Astrocyte of the spinal cord (primary cell): ENCODE measurements at regions not wholly inside any gene's neighbourhood (a gene's known extent, or its start where the extent isn't known, plus 50 kb on each side); places are given as distances from the start of the nearest gene placed in this dataset.

ENCODE experiments used
- DNase-seq: peaks from one replicate; pipeline ENCODE4 v3.0.0; 2011; ENCODE audit warnings: low read depth, low spot score
- H3K4me3 ChIP-seq: 2 replicates; pipeline ENCODE4 v1.5.1; 2011; ENCODE audit warnings: low read depth, mild to moderate bottlenecking, low read length, moderate library complexity
- in situ Hi-C: cut with HindIII; loops from 2 replicates; pipeline ENCODE4 v1.10.0; 2017; ENCODE audit warnings: low sequenced_read_pairs
- TF ChIP-seq, protein P1 (sequence below): IDR thresholded peaks from 2 replicates; pipeline ENCODE4 v1.5.1; 2012; ENCODE audit warnings: low read depth, mild to moderate bottlenecking, low read length, inconsistent platforms

DNA sequence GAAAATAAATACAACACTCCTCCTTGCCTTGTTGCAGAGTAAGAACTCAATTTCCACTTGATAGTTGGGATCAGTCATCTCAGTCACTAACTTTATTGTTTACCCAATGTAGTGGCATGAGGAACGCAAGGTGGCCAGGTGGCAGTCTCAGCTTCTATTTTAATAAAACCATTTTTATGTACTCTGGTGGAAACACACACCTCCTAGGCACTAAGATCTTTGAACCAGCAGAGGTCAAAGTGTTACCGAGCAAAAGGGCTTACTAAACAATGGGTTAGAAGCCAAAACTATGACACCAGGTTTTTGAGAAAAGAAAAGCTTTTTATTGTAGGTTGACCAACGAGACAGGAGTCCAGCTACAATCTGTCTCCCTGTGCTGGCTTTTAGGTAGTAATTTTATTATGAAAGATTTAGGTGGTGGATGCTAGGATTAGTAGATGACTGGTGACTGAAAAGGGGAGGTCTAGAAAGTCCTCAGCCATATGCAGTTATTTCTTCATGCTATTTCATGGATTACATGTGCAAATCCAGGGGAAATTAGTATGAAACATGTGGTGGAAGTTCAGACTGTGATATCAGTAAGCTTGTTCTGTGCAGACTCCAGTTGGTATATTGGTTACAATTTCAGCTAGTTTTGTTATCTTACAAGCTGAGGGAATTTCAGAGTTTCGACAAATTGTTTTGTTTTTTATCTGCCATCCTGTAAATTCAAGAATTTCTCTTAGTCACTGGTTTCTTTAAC lies 122.3 kb downstream of the PCTP start:
- in situ Hi-C loops, result no loop called here
- H3K4me3 ChIP-seq, result no peak overlapping the region
- DNase-seq, result no peak
- TF ChIP-seq, protein P1, sequence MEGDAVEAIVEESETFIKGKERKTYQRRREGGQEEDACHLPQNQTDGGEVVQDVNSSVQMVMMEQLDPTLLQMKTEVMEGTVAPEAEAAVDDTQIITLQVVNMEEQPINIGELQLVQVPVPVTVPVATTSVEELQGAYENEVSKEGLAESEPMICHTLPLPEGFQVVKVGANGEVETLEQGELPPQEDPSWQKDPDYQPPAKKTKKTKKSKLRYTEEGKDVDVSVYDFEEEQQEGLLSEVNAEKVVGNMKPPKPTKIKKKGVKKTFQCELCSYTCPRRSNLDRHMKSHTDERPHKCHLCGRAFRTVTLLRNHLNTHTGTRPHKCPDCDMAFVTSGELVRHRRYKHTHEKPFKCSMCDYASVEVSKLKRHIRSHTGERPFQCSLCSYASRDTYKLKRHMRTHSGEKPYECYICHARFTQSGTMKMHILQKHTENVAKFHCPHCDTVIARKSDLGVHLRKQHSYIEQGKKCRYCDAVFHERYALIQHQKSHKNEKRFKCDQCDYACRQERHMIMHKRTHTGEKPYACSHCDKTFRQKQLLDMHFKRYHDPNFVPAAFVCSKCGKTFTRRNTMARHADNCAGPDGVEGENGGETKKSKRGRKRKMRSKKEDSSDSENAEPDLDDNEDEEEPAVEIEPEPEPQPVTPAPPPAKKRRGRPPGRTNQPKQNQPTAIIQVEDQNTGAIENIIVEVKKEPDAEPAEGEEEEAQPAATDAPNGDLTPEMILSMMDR, result no peak

DNA sequence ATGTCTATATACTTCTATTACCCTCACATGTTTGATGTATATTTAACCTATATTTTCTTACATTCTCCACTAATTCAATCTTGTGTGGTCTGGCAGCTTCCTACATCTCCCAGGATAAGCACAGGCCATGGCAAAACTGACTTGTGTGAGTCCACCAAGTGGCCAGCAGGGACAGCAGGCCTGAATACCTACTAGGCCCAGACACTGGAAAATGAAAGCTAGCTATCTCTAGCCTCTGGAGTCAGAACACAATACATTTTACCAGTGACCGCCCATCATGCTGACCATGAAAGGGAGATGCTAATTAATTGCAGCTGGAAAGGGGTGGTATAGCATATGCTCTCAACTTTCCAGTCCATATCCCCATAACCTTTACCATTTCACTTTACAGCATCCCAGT lies 132.3 kb downstream of the PCTP start:
- TF ChIP-seq, protein P1, result no peak
- DNase-seq, result no peak
- no peak overlapping the region for H3K4me3 ChIP-seq
- in situ Hi-C loops, result no loop called here

DNA sequence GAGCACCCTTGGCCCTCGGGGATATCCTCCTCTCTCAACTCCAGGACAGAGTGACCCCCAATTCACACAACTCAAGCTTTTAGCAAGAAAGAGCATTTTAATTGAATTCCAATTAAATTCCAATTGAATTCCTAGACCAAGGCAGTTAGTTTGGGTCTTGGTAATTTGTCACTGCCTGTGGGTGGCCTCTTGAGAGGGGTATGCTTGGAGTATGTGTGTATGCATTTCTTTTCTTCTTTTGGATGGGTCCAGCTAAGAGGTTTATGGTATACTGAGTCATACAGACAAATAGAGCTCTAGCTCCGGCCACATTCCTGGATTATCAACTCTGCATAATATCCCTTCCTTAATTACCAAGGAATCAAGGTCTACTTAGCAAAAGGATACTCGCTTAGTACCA lies 136.7 kb downstream of the PCTP start:
- no peak for DNase-seq
- TF ChIP-seq, protein P1, result no peak
- no peak overlapping the region for H3K4me3 ChIP-seq
- in situ Hi-C loops, result no loop called here

DNA sequence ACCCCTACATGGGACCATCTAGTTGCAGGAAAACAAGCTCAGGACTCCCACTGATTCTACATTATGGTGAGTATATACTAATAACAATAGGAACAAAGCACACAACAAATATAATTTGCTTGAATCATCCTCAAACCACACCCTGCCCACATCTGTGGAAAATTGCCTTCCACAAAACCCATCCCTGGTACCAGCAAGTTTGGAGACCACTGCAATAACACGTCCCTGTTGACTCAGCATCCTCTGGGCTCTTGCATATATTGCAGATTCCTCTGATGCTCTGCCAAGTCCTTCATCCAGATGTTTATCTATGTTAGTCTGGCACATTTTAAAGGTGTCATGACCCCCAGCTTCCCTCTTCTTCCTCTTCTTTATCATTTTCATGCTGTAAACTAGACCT lies 138.4 kb downstream of the PCTP start:
- H3K4me3 ChIP-seq, result no peak overlapping the region
- DNase-seq, result no peak
- in situ Hi-C loops, result no loop called here
- TF ChIP-seq, protein P1, result no peak

DNA sequence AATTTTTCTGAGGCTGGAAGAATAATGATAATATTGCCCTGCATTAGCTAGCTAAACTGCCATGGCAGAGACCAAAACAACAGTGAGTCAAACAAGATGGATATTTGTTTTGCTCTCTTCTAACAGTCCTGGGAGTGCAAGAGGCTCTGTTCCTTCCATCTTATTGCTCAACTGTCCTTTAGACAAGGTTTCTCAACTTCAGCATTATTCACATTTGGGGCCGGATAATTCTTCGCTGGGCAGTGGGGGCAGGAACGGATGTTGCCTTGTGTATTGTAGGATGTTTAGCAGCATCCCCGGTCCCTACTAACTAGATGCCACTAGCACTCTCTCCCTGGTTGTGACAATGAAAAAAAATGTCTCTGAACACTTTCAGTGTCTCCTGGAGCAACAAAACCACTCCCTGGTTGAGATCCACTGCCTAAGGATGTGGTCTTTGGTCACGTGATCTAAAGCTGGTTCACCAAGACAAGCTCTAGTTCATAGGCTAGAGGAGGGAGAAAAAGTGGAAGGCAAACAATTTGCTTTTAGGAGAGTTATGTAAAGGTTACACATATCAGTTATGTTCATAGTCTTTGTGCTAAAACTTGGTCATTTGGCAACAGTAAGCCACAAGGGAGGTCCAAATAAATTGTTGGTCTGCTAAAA lies 144.4 kb downstream of the PCTP start:
- no peak for DNase-seq
- in situ Hi-C loops, result no loop called here

DNA sequence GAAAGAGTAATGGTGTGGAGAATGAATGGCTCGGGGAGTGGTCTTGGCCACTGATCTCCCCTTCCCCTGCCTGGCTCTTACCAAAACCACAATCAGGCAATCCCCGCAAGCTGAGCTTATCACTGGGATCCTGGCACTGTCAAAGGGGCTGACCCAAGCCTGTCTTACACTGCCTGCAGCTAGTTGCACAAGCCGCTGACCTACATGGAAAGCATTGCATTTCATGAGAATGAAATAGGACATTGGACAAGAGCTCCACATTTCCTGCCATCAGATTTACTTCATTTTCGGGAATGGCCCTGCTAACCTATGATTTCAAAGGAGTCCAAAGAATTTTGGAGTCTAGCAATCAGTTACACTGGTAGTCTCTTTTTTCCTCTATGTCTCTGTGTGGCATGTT lies 146.4 kb downstream of the PCTP start:
- DNase-seq, result no peak
- TF ChIP-seq, protein P1, result no peak
- in situ Hi-C loops, result no loop called here
- no peak overlapping the region for H3K4me3 ChIP-seq

More for the DNA sequence above, 144.4 kb downstream of the PCTP start:
- TF ChIP-seq, protein P1, result no peak
- no peak overlapping the region for H3K4me3 ChIP-seq
